Right lobe of liver (tissue), 4 donors: ENCODE measurements at regions not wholly inside any gene's neighbourhood (a gene's known extent, or its start where the extent isn't known, plus 50 kb on each side); places are given as distances from the start of the nearest gene placed in this dataset.

Source experiments
- POLR2A ChIP-seq: fragments of 450-650 bp; IDR thresholded peaks from one replicate; pipeline ENCODE4 v1.6.1; 2017; ENCODE audit warnings: antibody characterized with exemption, mild to moderate bottlenecking
- TF ChIP-seq, protein P1 (sequence below), 4 donors: fragments of 200-600 bp in 3 of 4; fragments of 450-650 bp in 1 of 4; IDR thresholded peaks; one replicate each; pipeline versions ENCODE4 v1.5.1 to v1.8.0; 2016 to 2022; ENCODE audit warnings: antibody characterized with exemption in 4 of 4, mild to moderate bottlenecking in 2 of 4
- donor health status: DM: no; HTN: no; CAD: no.
- donor health status: DM: no; HTN: no; CAD: no.
- donor health status: DM: no; HTN: yes; CAD: no.

DNA sequence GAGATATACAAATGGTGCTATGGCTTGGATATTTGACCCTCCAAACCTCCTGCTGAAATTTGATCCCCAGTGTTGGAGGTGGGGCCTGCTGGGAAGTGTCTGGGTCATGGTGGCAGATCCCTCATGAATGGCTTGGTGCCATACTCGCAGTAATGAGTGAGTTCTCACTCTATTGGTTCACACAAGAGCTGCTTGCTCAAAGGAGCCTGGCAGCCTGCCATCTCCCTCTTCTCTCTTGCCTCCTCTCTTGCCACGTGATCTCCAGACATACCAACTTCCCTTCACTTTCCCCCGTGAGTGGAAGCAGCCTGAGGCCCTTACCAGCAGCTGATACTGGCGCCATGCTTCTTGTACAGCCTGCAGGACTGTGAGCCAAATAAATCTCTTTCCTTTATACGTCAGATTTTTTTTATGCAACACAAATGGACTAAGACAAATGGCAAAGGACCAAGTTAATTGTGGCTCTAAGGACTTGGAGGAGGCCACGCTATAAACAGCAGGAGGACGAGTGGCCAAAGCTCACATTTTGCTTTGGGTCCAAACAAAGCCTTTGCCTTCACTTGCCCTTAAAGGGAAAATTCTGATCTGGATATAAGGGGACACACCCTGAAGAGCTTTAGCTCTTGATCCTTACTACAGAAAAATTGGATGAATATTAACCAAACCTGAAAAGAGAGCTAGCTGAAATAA lies 214.7 kb downstream of the SS18 start:
- TF ChIP-seq, protein P1, sequence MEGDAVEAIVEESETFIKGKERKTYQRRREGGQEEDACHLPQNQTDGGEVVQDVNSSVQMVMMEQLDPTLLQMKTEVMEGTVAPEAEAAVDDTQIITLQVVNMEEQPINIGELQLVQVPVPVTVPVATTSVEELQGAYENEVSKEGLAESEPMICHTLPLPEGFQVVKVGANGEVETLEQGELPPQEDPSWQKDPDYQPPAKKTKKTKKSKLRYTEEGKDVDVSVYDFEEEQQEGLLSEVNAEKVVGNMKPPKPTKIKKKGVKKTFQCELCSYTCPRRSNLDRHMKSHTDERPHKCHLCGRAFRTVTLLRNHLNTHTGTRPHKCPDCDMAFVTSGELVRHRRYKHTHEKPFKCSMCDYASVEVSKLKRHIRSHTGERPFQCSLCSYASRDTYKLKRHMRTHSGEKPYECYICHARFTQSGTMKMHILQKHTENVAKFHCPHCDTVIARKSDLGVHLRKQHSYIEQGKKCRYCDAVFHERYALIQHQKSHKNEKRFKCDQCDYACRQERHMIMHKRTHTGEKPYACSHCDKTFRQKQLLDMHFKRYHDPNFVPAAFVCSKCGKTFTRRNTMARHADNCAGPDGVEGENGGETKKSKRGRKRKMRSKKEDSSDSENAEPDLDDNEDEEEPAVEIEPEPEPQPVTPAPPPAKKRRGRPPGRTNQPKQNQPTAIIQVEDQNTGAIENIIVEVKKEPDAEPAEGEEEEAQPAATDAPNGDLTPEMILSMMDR (IDR thresholded peaks at IDR 0.05): no peak
- no peak for TF ChIP-seq POLR2A
